ENCODE measurements at regions not wholly inside any gene's neighbourhood (a gene's known extent, or its start where the extent isn't known, plus 50 kb on each side); places are given as distances from the start of the nearest gene placed in this dataset.
"Not testable (repeated sequence)": the region's sequence is repeated elsewhere in the genome, so short reads cannot be mapped to it uniquely, and the experiment has no call there.

DNA sequence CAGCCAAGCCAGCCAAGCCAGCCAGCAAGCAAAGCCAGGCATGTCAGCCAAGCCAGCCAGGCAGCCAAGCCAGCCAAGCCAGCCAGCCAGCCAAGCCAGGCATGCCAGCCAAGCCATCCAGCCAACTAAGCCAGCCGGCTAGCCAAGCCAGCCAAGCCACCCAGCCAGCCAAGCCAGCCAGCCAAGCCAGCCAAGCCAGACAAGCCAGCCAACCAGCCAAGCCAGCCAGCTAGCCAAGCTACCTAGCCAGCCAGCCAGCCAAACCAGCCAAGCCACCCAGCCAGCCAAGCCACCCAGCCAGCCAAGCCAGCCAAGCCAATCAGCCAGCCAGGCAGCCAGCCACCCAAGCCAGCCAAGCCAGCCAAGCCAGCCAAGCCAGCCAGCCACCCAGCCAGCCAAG lies 1600.5 kb downstream of the RPIA start:
- TF ChIP-seq, protein P1, sequence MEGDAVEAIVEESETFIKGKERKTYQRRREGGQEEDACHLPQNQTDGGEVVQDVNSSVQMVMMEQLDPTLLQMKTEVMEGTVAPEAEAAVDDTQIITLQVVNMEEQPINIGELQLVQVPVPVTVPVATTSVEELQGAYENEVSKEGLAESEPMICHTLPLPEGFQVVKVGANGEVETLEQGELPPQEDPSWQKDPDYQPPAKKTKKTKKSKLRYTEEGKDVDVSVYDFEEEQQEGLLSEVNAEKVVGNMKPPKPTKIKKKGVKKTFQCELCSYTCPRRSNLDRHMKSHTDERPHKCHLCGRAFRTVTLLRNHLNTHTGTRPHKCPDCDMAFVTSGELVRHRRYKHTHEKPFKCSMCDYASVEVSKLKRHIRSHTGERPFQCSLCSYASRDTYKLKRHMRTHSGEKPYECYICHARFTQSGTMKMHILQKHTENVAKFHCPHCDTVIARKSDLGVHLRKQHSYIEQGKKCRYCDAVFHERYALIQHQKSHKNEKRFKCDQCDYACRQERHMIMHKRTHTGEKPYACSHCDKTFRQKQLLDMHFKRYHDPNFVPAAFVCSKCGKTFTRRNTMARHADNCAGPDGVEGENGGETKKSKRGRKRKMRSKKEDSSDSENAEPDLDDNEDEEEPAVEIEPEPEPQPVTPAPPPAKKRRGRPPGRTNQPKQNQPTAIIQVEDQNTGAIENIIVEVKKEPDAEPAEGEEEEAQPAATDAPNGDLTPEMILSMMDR (IDR thresholded peaks at IDR 0.05) = not testable (repeated sequence)
- not testable (repeated sequence) for TF ChIP-seq POLR2A (IDR thresholded peaks at IDR 0.05)

All from adrenal gland (tissue), 5 donors.